SJSA1 (cell line): ENCODE measurements at regions not wholly inside any gene's neighbourhood (a gene's known extent, or its start where the extent isn't known, plus 50 kb on each side); places are given as distances from the start of the nearest gene placed in this dataset.
"Not testable (repeated sequence)": the region's sequence is repeated elsewhere in the genome, so short reads cannot be mapped to it uniquely, and the experiment has no call there.

Experiments
- DNase-seq, 2 experiments: peaks; one replicate each; pipeline ENCODE4 v3.0.0-alpha.2; 2015 to 2020; ENCODE audit warnings: low spot score in 2 of 2, low read depth in 1 of 2
- H3K27ac ChIP-seq: fragments of 250-450 bp; sonication (Bioruptor Pico); 2 replicates; pipeline ENCODE4 v1.5.1; 2020; ENCODE audit warnings: mild to moderate bottlenecking, moderate library complexity
- H3K27me3 ChIP-seq: fragments of 250-450 bp; sonication (Bioruptor Pico); replicated peaks from 2 replicates; pipeline ENCODE4 v1.5.1; 2020; ENCODE audit warnings: mild to moderate bottlenecking, moderate library complexity
- H3K36me3 ChIP-seq: fragments of 250-450 bp; sonication (Bioruptor Pico); 2 replicates; pipeline ENCODE4 v1.5.1; 2020; ENCODE audit warnings: mild to moderate bottlenecking
- H3K4me1 ChIP-seq: fragments of 250-450 bp; sonication (Bioruptor Pico); replicated peaks from 2 replicates; pipeline ENCODE4 v1.6.1; 2021; ENCODE audit warnings: mild to moderate bottlenecking
- H3K4me3 ChIP-seq: fragments of 250-450 bp; sonication (Bioruptor Pico); 2 replicates; pipeline ENCODE4 v1.5.1; 2020; ENCODE audit warnings: mild to moderate bottlenecking
- H3K9me3 ChIP-seq: fragments of 250-450 bp; sonication (Bioruptor Pico); replicated peaks from 2 replicates; pipeline ENCODE4 v1.5.1; 2020; ENCODE audit warnings: mild to moderate bottlenecking

DNA sequence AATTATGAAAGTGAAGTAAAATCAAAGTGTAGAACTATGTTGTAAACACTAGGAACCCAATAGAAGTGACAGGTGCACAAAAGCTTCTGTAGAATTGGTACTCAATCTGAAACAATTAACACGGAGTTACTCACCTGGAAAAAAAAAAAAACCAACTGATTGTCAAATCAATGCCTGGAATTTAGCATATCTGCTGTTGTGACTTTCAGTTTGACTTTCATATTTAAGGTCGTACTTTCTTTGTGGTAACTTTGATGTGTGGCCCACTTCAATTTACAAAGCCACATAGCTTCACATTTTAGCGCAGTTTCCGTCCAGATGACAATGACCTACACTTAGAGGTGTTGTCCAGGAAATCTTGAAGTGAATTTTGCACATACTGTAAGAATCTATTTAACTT, 1124.9 kb downstream of the STIM2 start:
- Histone ChIP-seq H3K4me3 (no peak overlapping the region), H3K36me3 (no peaks in the 10 kb centered on the region), H3K27me3 (no peaks in the 10 kb centered on the region), H3K4me1 (no peaks in the 10 kb centered on the region), H3K9me3 (no peaks in the 10 kb centered on the region), H3K27ac (no peak overlapping the region)
- DNase-seq: no peak

DNA sequence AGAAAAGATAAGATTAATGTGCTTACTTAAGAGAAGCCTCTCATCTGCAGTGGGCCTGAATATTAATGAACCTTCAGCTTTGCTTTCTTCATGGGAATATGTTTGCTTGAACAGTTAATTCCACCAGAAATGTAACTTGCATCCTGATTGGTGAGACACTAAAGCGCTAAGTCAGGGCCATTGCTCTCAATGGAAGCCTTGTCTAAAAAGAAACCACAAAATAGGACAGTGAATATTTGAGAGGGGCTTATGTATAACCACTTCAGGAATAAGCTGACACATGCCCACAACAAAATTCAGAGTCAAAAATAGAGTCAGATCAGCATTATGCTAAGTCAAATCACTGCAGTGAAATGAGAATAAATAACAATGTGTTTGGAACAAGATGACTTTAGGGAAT, 1125.8 kb downstream of the STIM2 start:
- DNase-seq: no peak
- Histone ChIP-seq H3K27ac (no peak overlapping the region), H3K4me3 (no peak overlapping the region), H3K4me1 (no peaks in the 10 kb centered on the region), H3K36me3 (no peaks in the 10 kb centered on the region), H3K9me3 (no peaks in the 10 kb centered on the region), H3K27me3 (no peaks in the 10 kb centered on the region)

DNA sequence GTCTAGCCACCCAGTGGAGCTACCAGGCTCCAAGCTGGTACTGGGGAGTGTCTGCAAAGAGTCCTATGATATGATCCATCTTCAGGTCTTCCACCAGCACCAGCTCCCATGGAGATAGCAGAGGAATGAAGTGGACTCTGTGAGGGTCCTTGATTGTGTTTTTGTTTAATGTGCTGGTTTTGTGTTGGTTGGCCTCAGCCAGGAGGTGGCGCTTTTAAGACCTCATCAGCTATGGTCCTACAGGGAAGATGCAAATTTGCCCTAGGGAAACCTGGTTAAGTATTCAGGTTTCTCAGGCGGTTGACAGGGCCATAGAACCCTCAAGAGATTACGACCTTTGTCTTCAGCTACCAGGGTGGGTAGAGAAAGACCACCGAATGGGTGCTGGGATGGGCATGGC, 1141.1 kb downstream of the STIM2 start:
- DNase-seq: no peak
- no peak overlapping the region for H3K27ac ChIP-seq
- no peaks in the 10 kb centered on the region for H3K9me3 ChIP-seq
- H3K36me3 ChIP-seq: no peaks in the 10 kb centered on the region
- no peaks in the 10 kb centered on the region for H3K4me1 ChIP-seq
- no peaks in the 10 kb centered on the region for H3K27me3 ChIP-seq
- H3K4me3 ChIP-seq: no peak overlapping the region

GRCh38 chr4:28004520-28004919, 1143.9 kb downstream of the STIM2 start:
- DNase-seq: no peak
- no peaks in the 10 kb centered on the region for H3K4me1 ChIP-seq
- no peak overlapping the region for H3K4me3 ChIP-seq
- H3K9me3 ChIP-seq: no peaks in the 10 kb centered on the region
- H3K27ac ChIP-seq: no peak overlapping the region
- no peaks in the 10 kb centered on the region for H3K27me3 ChIP-seq
- H3K36me3 ChIP-seq: no peaks in the 10 kb centered on the region

GRCh38 chr4:28006021-28006420, 1145.4 kb downstream of the STIM2 start:
- no peak for DNase-seq
- no peaks in the 10 kb centered on the region for H3K9me3 ChIP-seq

DNA sequence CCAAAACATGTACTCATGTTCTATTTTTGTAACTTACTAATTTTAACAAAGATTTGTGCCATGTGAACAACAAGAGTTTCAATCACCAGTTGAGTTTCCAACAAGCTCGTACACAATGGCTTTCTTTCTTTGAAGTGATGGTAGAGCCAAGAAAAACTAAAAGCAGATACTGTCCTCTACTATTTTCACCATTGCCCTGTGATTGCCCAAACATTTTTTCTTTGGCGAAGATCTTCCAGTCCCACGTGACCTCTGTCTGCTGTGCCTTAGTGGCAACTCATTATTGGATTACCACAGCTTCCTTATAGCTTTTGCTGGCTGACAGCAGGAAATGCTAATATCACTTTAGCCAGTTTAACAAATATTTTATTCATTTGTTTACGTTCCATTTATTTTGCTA, 1147.1 kb downstream of the STIM2 start:
- DNase-seq: no peak
- H3K4me1 ChIP-seq: no peaks in the 10 kb centered on the region
- H3K27me3 ChIP-seq: no peaks in the 10 kb centered on the region
- H3K27ac ChIP-seq: no peak overlapping the region
- no peaks in the 10 kb centered on the region for H3K36me3 ChIP-seq
- no peaks in the 10 kb centered on the region for H3K9me3 ChIP-seq
- no peak overlapping the region for H3K4me3 ChIP-seq

More at GRCh38 chr4:28006021-28006420, 1145.4 kb downstream of the STIM2 start:
- Histone ChIP-seq H3K4me1 (no peaks in the 10 kb centered on the region), H3K27me3 (no peaks in the 10 kb centered on the region), H3K27ac (no peak overlapping the region), H3K4me3 (no peak overlapping the region), H3K36me3 (no peaks in the 10 kb centered on the region)

GRCh38 chr4:28009541-28009940, 1148.9 kb downstream of the STIM2 start:
- no peaks in the 10 kb centered on the region for H3K27me3 ChIP-seq
- H3K4me3 ChIP-seq: no peak overlapping the region
- no peaks in the 10 kb centered on the region for H3K4me1 ChIP-seq
- DNase-seq: no peak
- no peak overlapping the region for H3K27ac ChIP-seq
- no peaks in the 10 kb centered on the region for H3K9me3 ChIP-seq
- no peaks in the 10 kb centered on the region for H3K36me3 ChIP-seq

- H3K36me3 ChIP-seq: no peaks in the 10 kb centered on the region
- H3K27me3 ChIP-seq: no peaks in the 10 kb centered on the region
- no peaks in the 10 kb centered on the region for H3K9me3 ChIP-seq
- DNase-seq: no peak
- no peak overlapping the region for H3K4me3 ChIP-seq
- H3K27ac ChIP-seq: no peak overlapping the region
- no peaks in the 10 kb centered on the region for H3K4me1 ChIP-seq
These were observed 1150.1 kb downstream of the STIM2 start for GRCh38 chr4:28010577-28011240.

- Histone ChIP-seq H3K27ac (no peak overlapping the region), H3K27me3 (no peaks in the 10 kb centered on the region), H3K4me1 (no peaks in the 10 kb centered on the region), H3K4me3 (no peak overlapping the region), H3K36me3 (no peaks in the 10 kb centered on the region), H3K9me3 (no peaks in the 10 kb centered on the region)
- DNase-seq: no peak
These were observed 1153.8 kb downstream of the STIM2 start for GRCh38 chr4:28014469-28014868.

DNA sequence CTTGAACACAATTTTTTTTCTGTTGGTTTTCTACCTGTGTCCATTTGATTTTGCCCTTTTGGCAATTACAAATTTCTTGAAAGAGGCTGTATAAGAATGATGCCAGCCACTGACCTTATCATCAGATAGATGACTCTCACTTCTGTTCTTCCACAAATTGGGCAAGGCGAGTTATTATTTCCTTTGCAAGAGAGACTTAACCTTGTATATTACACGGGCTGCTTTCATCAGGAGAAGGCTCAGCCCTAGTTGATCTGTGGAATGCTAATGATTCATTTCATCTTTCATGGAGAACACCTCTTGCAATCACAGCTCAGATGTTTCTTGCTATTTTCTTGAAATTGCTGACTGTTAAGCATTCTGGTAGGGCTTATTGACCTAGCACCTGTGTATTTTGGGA, 1155.4 kb downstream of the STIM2 start:
- H3K4me1 ChIP-seq: no peaks in the 10 kb centered on the region
- DNase-seq: no peak

GRCh38 chr4:28038253-28038652, 1177.6 kb downstream of the STIM2 start:
- H3K27ac ChIP-seq, DNase-seq, H3K36me3 ChIP-seq, H3K9me3 ChIP-seq, H3K27me3 ChIP-seq, H3K4me1 ChIP-seq, H3K4me3 ChIP-seq: not testable (repeated sequence)

More for the DNA sequence above, 1155.4 kb downstream of the STIM2 start:
- Histone ChIP-seq H3K4me3 (no peak overlapping the region), H3K36me3 (no peaks in the 10 kb centered on the region), H3K27ac (no peak overlapping the region), H3K27me3 (no peaks in the 10 kb centered on the region), H3K9me3 (no peaks in the 10 kb centered on the region)

- Histone ChIP-seq H3K9me3 (no peaks in the 10 kb centered on the region), H3K27ac (no peak overlapping the region), H3K4me3 (no peak overlapping the region), H3K4me1 (no peaks in the 10 kb centered on the region), H3K27me3 (no peaks in the 10 kb centered on the region), H3K36me3 (no peaks in the 10 kb centered on the region)
- no peak for DNase-seq
These were observed 1201.9 kb downstream of the STIM2 start for GRCh38 chr4:28062562-28062961.

DNA sequence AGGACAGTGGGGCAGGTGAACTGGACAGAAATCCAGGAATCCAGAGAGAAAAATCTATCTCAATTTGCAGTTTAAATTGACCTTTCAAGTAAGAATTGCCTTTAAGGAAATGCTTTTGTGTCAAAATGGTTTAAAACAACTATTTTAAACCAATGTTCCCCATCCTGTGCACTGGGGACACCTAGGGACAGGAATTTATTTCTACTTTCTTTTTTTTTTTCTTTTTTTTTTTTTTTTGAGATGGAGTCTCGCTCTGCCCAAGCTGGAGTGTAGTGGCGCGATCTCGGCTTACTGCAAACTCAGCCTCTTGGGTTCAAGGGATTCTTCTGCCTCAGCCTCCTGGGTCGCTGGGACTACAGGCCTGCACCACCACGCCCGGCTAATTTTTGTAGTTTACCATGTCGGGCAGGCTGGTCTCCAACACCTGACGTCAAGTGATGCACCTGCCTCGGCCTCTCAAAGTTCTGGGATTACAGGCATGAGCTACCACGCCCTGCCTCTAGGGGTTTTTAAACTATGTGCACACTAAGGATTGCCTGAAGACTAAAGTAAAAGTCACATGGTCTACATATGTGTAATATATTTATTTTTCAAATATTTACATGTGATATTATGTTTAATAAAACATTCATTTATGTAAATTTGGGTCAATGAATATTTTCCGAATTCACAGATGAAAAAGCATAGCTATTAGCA, 1213.4 kb downstream of the STIM2 start:
- H3K4me3 ChIP-seq: no peak overlapping the region
- H3K36me3 ChIP-seq: no peaks in the 10 kb centered on the region
- no peak for DNase-seq
- H3K4me1 ChIP-seq: no peaks in the 10 kb centered on the region
- no peaks in the 10 kb centered on the region for H3K27me3 ChIP-seq
- no peak overlapping the region for H3K27ac ChIP-seq
- no peaks in the 10 kb centered on the region for H3K9me3 ChIP-seq

- H3K9me3 ChIP-seq: no peaks in the 10 kb centered on the region
- H3K27ac ChIP-seq: no peak overlapping the region
- no peaks in the 10 kb centered on the region for H3K27me3 ChIP-seq
- no peaks in the 10 kb centered on the region for H3K4me1 ChIP-seq
- no peaks in the 10 kb centered on the region for H3K36me3 ChIP-seq
- no peak overlapping the region for H3K4me3 ChIP-seq
- no peak for DNase-seq
These were observed 1214.8 kb downstream of the STIM2 start for GRCh38 chr4:28075401-28075956.
